Right lobe of liver (tissue), 6 donors: ENCODE measurements at regions not wholly inside any gene's neighbourhood (a gene's known extent, or its start where the extent isn't known, plus 50 kb on each side); places are given as distances from the start of the nearest gene placed in this dataset.

Experiments used
- ATAC-seq, 4 donors: fragments of 200-7000 bp; cut with Tn5 transposase; one replicate each; pipeline ENCODE4 v1.9.1; 2020; ENCODE audit warnings: mild to moderate bottlenecking in 4 of 4, moderate library complexity in 4 of 4
- DNase-seq, 3 donors: peaks; one replicate each; pipeline ENCODE4 v3.0.0-alpha.2; 2020
- H3K27ac ChIP-seq, 3 donors: fragments of 200-600 bp; one replicate each; pipeline ENCODE4 v1.8.0; 2022
- H3K27me3 ChIP-seq, 2 donors: fragments of 200-600 bp; one replicate each; pipeline ENCODE4 v1.8.0; 2022
- H3K36me3 ChIP-seq, 4 donors: fragments of 200-600 bp; sonication (generic) in 1 of 4; one replicate each; pipeline versions ENCODE4 v1.5.1 to v1.8.0; 2017 to 2022; ENCODE audit warnings: control low read depth in 1 of 4
- H3K4me1 ChIP-seq, 4 donors: fragments of 200-600 bp; sonication (generic) in 1 of 4; one replicate each; pipeline versions ENCODE4 v1.5.1 to v1.8.0; 2017 to 2022; ENCODE audit warnings: control low read depth in 1 of 4
- H3K4me3 ChIP-seq, 3 donors: fragments of 200-600 bp; one replicate each; pipeline ENCODE4 v1.8.0; 2022
- H3K9me3 ChIP-seq, 4 donors: fragments of 200-600 bp; sonication (generic) in 1 of 4; one replicate each; pipeline versions ENCODE4 v1.5.1 to v1.8.0; 2017 to 2022; ENCODE audit warnings: control low read depth in 1 of 4
- CTCF ChIP-seq, 4 donors: fragments of 200-600 bp in 3 of 4; fragments of 450-650 bp in 1 of 4; IDR thresholded peaks; one replicate each; pipeline versions ENCODE4 v1.5.1 to v1.8.0; 2016 to 2022; ENCODE audit warnings: antibody characterized with exemption in 4 of 4, mild to moderate bottlenecking in 2 of 4
- POLR2A ChIP-seq: fragments of 450-650 bp; IDR thresholded peaks from one replicate; pipeline ENCODE4 v1.6.1; 2017; ENCODE audit warnings: antibody characterized with exemption, mild to moderate bottlenecking
- WGBS: methylation state at CpG from one replicate; pipeline ENCODE4 v1.1.6; 2018; ENCODE audit warnings: low coverage, low lambda C conversion rate; ENCODE audit not compliant: insufficient coverage; ENCODE audit errors: missing lambda C conversion rate; 5-methylcytosine and 5-hydroxymethylcytosine counted together
- intact Hi-C, 2 donors: fragments of 100-400 bp; cut with DNase I; formaldehyde crosslinking; loops; one replicate each; pipeline versions ENCODE4 v1.11.2 to v1.14.1; 2022
- donor health status: DM: no; HTN: yes; CAD: no.
- donor health status: DM: no; HTN: no; CAD: no.
- donor health status: DM: no; HTN: no; CAD: no.
- donor health status: DM: no; HTN: yes; CAD: no.
- donor health status: DM: no; HTN: yes; CAD: no.

- 61% methylated on average over 2 of the region's 2 CpGs for WGBS
- intact Hi-C loops = no loop called here
- ATAC-seq = no peak
Measured at GRCh38 chr4:11287055-11287454, 141.6 kb downstream of the HS3ST1 start.

GRCh38 chr4:11286533-11286932, 142.2 kb downstream of the HS3ST1 start:
- WGBS = 13% methylated on average over 2 of the region's 2 CpGs
- intact Hi-C loops = no loop called here

More at GRCh38 chr4:11287055-11287454, 141.6 kb downstream of the HS3ST1 start:
- Histone ChIP-seq H3K4me1 (no peaks in the 10 kb centered on the region), H3K36me3 (no peaks in the 10 kb centered on the region), H3K27me3 (no peaks in the 10 kb centered on the region), H3K9me3 (no peaks in the 10 kb centered on the region), H3K4me3 (no peak overlapping the region), H3K27ac (no peak overlapping the region)
- no peak for DNase-seq
- TF ChIP-seq CTCF (IDR thresholded peaks at IDR 0.05) = no peak
- no peak for TF ChIP-seq POLR2A

GRCh38 chr4:11281720-11282119, 147.0 kb downstream of the HS3ST1 start:
- TF ChIP-seq POLR2A (no peak), CTCF (IDR thresholded peaks at IDR 0.05) (no peak)
- no peak for ATAC-seq
- DNase-seq = no peak
- Histone ChIP-seq H3K4me1 (no peaks in the 10 kb centered on the region), H3K4me3 (no peak overlapping the region), H3K27me3 (no peaks in the 10 kb centered on the region), H3K36me3 (no peaks in the 10 kb centered on the region), H3K27ac (no peak overlapping the region), H3K9me3 (no peaks in the 10 kb centered on the region)
- WGBS = 11% methylated on average over 1 of the region's 1 CpG
- intact Hi-C loops = no loop called here

More at GRCh38 chr4:11286533-11286932, 142.2 kb downstream of the HS3ST1 start:
- Histone ChIP-seq H3K27ac (no peak overlapping the region), H3K4me1 (no peaks in the 10 kb centered on the region), H3K36me3 (no peaks in the 10 kb centered on the region), H3K27me3 (no peaks in the 10 kb centered on the region), H3K9me3 (no peaks in the 10 kb centered on the region), H3K4me3 (no peak overlapping the region)
- TF ChIP-seq CTCF (IDR thresholded peaks at IDR 0.05) = no peak
- TF ChIP-seq POLR2A = no peak
- DNase-seq (no peak), ATAC-seq (no peak)

GRCh38 chr4:11271263-11271662, 157.4 kb downstream of the HS3ST1 start:
- Histone ChIP-seq H3K27me3 (no peaks in the 10 kb centered on the region), H3K4me3 (no peak overlapping the region), H3K36me3 (no peaks in the 10 kb centered on the region), H3K27ac (no peak overlapping the region), H3K4me1 (no peaks in the 10 kb centered on the region), H3K9me3 (no peaks in the 10 kb centered on the region)
- TF ChIP-seq CTCF (IDR thresholded peaks at IDR 0.05) (no peak), POLR2A (no peak)
- ATAC-seq (no peak), DNase-seq (no peak)
- 44% methylated on average over 2 of the region's 4 CpGs for WGBS
- intact Hi-C loops = no loop called here

- no peak overlapping the region for H3K4me3 ChIP-seq
- H3K36me3 ChIP-seq = no peaks in the 10 kb centered on the region
- 36% methylated on average over 2 of the region's 2 CpGs for WGBS
- H3K4me1 ChIP-seq = no peaks in the 10 kb centered on the region
- no peak for DNase-seq
- H3K27ac ChIP-seq = no peak overlapping the region
- no peaks in the 10 kb centered on the region for H3K9me3 ChIP-seq
- H3K27me3 ChIP-seq = no peaks in the 10 kb centered on the region
- ATAC-seq = no peak
- intact Hi-C loops = no loop called here
- TF ChIP-seq POLR2A (no peak), CTCF (IDR thresholded peaks at IDR 0.05) (no peak)
Measured at GRCh38 chr4:11268149-11268548, 160.5 kb downstream of the HS3ST1 start.
